A549 (cell line): ENCODE measurements at regions not wholly inside any gene's neighbourhood (a gene's known extent, or its start where the extent isn't known, plus 50 kb on each side); places are given as distances from the start of the nearest gene placed in this dataset.

Experiments used
- CTCF ChIP-seq: fragments of >200 bp; sonication (Bioruptor Twin); formaldehyde crosslinking; IDR thresholded peaks from 3 replicates; pipeline ENCODE4 v1.5.1; 2016
- EP300 ChIP-seq, 2 experiments: fragments of >200 bp; sonication (Bioruptor Twin); formaldehyde crosslinking; IDR thresholded peaks; 2 replicates in 1 of 2; 3 replicates in 1 of 2; pipeline ENCODE4 v1.6.1; 2016 to 2017

GRCh38 chr12:91972896-91973295 is 172.8 kb downstream of the BTG1 start:
- TF ChIP-seq CTCF = no peak
- TF ChIP-seq EP300 (IDR thresholded peaks at IDR 0.05) = no peak
